A172 (cell line): ENCODE measurements at regions not wholly inside any gene's neighbourhood (a gene's known extent, or its start where the extent isn't known, plus 50 kb on each side); places are given as distances from the start of the nearest gene placed in this dataset.
"Not testable (repeated sequence)": the region's sequence is repeated elsewhere in the genome, so short reads cannot be mapped to it uniquely, and the experiment has no call there.

Source experiments
- DNase-seq: peaks from one replicate; pipeline ENCODE4 v3.0.0-alpha.2; 2015; ENCODE audit warnings: low spot score

DNA sequence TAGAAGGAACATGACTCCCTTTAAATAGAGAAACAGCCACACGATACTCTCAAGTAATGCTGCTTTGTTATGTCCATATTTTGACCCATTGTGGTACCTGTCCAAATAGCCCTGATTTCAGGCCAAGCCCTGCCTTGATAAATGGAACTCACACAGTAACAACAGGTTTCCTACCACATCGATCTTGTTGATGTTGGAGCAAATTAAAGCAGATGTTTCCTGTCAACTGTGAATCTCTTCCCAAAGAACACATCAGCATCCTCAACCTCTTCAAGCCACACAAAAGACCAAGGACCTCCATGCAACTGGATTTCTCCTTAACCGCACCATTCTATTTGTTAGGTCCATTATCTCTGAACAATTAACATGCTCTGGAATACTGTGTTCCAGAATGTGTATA is 109.5 kb downstream of the FOXD4L6 start:
- not testable (repeated sequence) for DNase-seq

DNA sequence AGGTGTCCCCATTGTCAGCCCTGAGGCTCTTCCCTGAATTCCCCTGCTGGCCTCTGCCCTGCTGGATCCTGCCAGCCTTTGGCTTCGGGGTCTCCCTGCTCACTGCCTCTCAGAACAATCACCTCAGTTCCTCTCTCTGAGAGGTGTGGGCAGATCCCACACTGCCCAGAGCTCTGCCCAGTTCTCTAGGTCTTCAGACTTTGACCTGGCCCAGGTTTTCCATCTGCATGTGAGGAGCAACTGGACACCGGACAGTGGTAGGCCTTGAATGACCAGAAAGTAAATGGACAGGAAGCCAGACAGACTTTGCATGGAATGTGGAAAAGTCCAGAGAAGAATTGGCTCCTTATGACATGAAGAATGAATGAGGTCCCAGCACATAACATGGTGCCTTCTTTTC is 111.8 kb downstream of the FOXD4L6 start:
- not testable (repeated sequence) for DNase-seq

DNA sequence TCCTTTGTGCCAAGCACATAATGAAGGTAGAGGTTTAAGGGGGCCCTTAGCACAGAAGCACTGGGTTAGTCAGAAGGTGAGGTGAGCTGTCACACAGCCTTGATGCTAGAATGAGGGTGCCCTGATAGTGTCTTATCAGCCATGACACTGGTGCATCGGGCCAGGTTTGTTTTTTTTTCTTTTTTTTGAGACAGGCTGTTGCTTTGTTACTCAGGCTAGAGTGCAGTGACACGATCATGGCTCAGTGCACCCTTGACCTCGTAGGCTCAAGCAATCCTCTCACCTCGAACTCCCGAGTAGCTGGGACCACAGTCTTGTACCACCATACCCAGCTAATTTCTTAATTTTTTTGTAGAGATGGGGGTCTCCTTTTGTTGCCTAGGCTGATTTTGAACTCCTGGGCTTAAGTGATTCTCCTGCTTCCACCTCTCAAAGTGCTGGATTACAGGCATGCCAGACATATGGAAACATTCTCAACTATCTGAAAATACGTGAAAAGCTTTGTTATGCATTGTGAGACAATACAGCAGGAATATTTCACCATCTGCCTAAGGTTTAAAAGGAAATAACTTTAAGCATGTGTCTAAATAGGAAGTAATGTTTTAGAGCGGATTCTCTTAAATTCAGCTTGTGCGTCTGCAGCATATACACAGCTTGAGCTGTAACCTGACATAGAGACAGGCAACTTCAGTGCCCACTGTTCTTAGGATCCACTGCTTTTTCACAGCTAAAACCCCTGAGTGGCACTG is 128.4 kb downstream of the FOXD4L6 start:
- not testable (repeated sequence) for DNase-seq

DNA sequence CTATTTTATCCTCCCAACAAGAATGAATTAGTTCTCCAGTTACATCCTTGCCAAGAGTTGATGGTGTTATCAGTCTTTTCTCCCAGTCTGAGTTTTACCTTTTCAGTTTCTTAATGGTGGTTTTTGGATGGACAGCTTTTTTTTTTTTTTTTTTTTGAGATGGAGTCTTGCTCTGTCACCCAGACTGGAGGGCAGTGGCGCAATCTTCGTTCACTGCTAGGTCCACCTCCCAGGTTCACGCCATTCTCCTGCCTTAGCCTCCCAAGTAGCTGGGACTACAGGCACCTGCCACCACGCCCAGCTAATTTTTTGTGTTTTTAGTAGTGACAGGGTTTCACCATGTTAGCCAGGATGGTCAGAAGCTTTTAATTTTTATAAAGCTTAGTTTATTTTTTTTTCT is 133.0 kb downstream of the FOXD4L6 start:
- DNase-seq: not testable (repeated sequence)

DNA sequence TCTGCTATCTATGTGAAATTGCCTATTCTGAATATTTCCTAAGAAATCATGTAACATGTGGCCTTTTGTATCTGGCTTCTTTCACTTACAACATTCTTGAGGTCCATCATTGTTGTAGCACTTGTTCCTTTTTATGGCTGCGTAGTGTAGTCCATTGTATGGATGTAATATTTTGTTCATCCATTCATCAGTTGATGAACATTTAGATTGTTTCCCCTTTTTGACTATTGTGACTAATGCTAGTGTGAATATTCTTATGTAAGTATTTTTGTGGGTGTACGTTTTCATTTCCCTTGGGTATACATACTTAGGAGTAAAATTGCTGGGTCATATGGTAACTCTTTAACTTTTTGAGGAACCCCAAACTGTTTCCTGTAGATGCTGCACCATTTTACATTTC is 134.6 kb downstream of the FOXD4L6 start:
- DNase-seq: not testable (repeated sequence)

DNA sequence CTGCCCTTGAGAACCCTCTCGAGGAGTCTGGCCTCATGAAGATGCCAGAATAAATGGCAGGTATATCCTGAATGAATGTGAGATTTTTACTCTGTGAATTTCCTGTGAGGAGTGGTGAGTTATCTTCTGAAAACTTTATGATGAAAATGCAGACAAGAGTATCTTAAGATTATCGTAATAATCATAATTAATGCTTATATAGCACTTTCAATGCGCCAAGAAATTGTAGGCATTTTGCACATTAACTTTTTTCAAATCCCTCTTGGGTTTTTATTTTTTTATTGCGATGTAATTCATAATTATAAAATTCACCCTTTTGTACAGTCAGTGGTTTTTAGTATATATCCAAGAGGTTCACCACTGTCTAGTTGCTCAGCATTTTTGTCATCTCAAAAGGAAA is 135.1 kb downstream of the FOXD4L6 start:
- DNase-seq: not testable (repeated sequence)

DNA sequence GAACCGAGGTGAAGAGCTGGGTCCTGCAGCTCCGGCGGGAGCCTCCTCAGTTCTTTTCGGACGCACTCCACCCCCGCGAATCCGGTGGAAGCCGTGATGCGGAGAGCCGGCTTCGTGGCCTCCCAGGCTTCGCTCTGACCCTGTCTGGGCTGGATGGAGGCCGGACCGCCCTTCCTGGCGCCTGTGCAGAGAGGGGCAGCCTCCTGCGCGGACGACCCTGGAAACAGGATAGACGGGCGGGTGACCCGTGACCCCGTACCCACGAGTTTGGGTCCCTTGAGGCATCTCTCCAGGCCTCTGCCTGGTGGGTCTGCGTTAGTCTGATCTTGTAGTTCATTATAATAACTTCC is 136.0 kb downstream of the FOXD4L6 start:
- not testable (repeated sequence) for DNase-seq

DNA sequence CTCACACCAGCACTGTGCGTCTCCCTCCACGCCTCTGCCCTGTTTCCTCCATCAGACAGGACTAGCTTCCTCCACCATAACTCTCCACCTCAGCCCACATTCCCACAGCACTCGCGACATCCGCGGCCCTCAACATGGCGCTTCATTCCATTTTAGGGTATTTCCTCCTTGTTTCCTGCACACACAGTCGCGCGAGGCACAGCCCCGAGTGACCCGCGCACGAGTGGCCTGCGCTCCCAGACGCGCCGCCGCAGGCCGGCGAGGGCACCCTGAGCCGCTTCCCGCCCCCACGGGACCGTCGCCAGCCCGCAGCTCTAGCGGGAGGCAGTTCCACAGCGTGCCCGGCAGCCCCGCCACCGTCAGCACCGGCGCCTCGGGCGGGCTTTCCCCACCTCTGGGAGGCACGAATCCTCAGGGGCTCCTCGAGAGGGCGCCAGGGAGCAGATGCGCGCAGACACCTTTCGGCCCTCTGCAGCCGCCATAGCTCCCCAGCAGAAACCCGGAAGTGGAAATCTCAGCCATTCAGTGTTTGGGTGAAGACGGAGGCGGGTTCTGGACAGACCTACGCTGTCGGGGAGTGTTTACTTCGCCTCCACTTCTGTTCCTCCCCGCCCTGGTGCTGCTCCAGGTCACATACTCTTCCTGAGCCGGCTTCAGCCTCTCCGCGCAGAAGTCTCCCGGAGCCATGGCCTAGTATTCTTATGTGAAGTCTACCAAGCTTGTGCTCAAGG is 136.6 kb downstream of the FOXD4L6 start:
- DNase-seq: peak; percentile 99

DNA sequence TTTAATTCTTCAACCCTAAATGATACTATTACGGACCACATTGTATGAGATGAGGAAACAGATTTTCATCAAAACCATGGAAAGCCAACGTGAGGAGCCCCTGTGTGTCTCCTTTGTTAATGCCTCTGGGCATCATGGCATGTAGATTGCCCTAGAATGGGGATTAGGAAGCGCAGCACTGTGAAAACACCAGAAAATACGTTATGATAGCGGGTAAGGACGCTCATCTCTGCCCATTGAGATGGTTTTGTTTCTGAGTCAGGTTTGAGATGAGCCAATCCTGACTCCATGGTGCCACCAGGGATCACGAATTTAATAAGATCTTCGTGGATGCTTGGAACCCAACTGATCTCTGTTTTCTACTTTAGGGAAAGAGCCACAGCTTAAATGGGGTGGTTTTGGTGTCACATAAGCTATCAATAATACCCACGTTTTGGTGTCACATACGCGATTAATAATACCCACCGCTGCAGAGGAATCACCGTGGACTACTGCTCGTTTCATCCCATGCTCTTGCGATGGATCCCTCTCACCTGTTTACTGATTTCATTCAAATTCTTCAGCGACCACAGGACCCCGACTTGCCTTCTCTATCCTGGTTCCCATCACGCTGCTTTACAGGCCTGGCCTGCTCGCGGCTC is 137.3 kb downstream of the FOXD4L6 start:
- DNase-seq: not testable (repeated sequence)

DNA sequence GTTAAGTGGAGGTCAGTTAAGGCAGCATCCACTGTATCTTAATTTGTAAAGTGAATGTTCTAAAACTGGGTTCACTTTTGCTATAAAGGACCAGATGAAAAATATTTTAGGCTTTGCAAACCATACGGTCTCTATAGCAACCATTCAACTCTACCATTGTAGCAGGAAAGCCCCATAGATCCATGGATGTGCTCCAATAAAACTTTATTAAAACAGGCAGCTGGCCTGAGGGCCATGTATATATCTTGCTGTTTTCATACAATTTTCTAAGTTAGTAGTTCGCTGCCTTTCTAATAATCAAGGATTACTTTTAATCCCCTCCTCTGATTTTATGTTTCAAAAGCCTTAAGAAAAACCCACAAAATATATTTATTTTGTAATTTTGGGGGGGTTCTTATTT is 142.1 kb downstream of the FOXD4L6 start:
- not testable (repeated sequence) for DNase-seq

DNA sequence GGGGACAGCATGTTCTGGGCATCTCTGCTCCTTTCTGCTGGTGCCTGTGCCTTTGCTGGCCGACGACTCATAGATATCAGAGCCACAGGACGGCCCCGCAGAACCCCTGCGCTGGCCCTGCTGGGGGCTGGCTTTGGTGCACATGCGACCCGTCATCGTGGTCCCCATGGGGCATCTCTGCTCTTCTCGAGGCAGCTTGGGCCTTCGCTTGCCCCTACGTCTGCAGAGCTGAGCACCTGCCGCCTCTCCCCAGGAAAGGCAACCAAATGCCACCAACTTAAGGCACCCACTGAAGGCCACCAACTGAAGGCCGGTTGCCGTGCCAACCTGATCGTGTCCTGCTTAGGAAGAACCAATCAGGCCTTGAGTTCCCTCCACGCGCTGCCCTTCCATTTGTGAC is 153.1 kb downstream of the FOXD4L6 start:
- not testable (repeated sequence) for DNase-seq

DNA sequence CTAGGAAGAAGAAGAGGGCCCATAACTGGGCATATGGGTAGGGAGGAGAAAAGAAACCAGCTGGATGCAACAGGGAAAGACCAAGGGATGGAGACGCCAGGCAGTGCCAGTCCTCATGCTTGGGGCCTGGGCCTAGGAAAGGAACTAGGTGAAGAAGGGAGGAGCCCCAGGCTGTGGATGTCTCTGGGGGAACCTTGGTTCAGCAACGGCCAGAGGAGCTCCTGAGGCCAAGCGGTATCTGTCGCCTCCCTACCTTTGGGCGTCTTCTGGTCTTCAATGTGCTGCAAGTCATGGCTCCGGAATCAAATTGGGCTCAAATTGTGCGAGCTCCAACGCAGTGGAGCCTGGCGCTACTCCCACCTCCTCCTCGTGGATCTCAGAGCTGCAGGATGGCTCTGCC is 153.6 kb downstream of the FOXD4L6 start:
- not testable (repeated sequence) for DNase-seq

DNA sequence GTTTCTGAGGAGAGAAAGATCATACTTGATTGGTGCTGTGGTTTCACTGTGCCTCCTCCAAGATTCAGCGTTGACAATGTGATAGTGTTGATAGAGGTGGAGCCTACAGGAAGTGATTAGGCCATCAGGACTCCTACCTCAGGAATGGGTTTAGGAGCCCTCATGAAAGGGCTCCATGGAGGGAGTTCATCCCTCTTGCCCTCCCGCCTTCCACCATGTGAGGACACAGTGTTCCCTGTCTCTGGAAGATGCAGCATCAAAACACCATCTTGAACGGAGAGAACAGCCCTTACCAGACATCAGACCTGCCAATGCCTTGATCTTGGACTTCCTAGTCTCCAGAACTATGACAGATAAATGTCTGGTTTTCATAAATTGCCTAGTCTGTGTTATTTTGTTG is 156.7 kb downstream of the FOXD4L6 start:
- DNase-seq: not testable (repeated sequence)

DNA sequence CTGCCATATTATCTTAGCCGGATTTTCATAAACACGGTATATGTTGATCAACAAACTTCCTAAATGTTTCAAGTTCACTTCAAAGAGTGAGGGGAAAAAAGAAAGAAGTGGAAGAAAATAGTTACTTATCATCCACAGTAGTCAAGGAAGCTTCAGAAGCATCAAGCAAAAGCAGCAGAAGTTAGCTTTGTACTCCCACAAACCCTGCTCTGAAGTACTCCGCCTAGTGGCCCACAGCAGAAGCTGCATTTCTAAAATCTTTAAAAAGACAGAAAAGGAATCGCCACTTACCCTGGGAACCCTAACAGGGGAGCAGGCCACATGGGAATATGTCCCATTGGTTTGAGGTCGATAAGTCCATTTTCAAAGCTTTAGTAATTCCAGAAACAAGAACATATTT is 158.1 kb downstream of the FOXD4L6 start:
- DNase-seq: not testable (repeated sequence)

DNA sequence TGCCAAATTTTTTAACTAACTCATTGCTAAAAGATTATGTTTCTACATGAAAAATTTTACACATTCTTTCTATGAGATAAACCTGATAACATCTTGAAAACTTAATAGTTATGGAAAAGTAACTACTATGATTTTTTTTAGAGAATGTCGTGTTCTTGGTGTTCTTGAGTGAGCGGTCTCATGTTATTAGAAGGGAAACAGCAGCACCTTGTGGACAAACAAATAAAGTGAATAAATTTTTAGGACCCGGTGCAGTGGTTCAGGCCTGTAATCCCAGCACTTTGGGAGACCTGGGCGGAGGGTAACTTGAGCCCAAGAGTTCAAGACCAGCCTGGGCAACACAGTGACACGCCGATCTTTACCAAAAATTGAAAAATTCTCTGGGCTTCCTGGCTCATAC is 166.0 kb downstream of the FOXD4L6 start:
- DNase-seq: not testable (repeated sequence)

DNA sequence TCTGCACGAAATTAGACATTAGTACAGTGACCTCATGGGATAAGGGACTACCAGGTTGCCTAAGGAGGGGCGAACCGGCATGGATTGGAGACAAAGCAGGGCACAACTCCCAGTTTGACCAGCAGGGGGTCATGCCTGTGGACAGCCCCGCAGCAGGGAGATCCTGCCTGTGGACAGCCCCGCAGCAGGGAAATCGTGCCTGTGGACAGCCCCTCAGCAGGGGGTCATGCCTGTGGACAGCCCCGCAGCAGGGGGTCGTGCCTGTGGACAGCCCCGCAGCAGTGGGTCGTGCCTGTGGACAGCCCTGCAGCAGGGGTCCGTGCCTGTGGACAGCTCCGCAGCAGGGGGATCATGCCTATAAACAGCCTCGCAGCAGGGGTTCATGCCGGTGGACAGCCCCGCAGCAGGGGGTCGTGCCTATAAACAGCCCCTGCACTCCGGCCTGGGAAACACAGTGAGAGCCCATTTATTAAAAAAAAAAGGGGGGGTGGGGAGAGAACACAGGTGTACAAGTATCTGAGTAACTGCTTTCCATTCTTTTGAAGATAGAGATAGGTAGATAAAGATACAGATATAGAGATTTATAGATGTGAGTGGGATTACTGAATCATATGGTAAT is 176.5 kb downstream of the FOXD4L6 start:
- peak; percentile 28 for DNase-seq

DNA sequence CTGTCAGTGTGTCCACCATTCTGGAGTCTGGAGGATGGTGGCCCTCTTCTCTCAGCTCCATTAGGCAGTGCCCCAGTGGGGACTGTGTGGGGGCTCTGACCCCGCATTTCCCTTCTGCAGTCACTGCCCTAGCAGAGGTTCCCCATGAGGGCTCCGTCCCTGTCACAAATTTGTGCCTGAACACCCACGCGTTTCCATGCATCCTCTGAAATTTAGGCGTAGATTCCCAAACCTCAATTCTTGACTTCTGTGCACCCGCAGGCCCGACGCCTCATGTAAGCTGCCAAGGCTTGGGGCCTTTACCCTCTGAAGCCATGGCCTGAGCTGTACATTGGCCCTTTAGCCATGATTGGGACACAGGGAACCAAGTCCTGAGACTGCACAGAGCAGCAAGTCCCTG is 182.3 kb downstream of the FOXD4L6 start:
- DNase-seq: not testable (repeated sequence)

DNA sequence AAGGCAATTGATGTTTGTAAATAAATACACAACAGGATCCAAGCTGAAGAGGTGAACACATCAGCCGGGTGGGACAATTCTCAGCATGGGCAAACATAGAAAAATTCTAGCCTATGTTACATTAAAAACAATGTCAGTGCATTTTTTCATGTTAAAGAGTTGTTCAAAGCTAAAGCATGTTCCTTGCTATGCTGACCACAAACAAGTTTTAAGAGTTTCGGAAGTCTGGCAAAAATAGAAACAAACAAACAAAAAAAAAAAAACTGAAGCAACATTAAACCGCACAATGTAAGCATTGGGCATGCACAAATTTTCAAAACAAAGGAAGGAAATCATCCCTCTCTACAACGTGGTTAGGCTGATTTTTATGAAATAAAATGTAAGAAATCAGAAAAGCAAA is 185.8 kb downstream of the FOXD4L6 start:
- DNase-seq: not testable (repeated sequence)

DNA sequence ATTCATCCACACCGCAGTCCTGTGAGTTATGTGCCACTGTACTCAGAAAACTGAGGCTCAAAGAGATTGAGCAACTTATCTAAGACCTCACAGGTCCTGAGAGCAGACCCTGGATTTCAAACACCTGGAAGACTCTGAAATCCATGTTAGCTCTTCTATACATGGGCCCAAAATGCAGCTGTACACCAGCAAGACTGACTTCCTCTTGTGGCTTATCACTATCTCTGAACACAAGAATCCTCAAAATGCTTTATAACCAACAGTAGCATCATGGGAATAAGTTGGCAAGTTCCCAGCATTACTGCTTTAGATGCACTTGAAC is 188.6 kb downstream of the FOXD4L6 start:
- not testable (repeated sequence) for DNase-seq

DNA sequence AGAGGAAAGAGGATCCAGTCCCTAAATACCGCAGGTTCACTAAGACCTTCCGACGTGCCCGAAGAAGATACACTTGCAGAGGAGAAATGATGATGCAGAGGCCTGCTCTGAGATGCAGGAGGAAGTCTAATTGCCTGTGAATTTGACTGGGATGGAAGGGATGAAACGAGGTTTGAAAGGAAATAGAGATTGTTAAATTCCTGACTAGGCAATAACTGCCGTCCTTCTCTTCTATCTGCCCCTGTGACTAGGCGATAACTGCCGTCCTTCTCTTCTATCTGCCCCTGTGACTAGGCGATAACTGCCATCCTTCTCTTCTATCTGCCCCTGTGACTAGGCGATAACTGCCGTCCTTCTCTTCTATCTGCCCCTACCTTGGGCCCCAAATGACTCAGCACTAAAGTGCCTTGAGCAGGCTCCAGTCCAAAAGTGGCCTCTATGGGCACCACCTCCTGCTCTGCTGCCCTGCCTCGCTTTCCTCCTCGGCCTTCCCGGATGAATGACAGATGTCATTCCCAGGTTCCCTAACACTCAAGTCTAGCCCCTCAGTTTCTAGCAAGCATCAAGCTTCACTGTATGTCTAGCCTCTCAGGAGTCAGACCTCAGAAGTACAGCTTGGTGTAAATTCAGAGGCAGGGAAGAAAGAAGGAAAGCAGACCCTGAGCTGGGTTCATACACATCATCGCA is 189.1 kb downstream of the FOXD4L6 start:
- DNase-seq: not testable (repeated sequence)

DNA sequence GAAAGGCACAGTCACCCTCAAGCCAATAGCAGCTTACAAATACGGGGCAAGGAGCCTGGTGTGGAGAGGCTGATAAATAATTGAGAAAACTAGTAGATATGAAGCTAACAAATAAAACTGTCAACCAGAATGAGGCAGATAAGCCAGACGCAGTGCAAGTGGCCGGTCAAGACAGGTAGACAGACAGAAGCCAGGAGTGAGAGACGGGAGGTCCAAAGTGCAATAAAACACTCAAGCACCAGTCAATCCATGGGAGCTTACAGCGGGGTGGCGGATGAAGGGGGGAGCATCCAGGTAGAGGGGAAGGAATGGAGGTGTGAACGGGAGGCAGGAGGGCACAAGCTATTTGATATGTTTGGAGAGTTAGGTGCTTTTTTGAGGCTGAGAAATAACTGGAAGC is 193.1 kb downstream of the FOXD4L6 start:
- DNase-seq: no peak

DNA sequence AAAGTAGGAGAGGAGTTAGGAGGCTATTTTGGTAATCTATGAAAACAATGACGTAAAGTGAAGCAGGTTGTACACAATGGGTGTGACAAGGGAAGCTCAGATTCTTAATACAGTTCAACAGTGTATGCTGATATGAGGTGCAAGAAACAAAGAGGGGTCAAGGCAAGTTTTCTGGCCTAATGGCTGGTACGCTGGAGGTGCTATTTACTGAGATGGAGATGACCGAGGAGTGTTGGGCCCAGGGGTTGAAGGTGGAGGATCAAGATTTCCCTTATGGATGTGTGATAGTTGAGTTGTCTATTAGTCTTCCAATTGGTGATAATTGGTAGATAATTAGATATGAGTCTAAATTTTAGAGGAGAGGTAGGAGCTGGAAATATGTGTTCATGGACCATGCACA is 194.0 kb downstream of the FOXD4L6 start:
- not testable (repeated sequence) for DNase-seq
